Loucy (cell line): ENCODE measurements at regions not wholly inside any gene's neighbourhood (a gene's known extent, or its start where the extent isn't known, plus 50 kb on each side); places are given as distances from the start of the nearest gene placed in this dataset.

ENCODE experiments used
- H2AFZ ChIP-seq: fragments of 200-600 bp; sonication (generic); 2 replicates; pipeline ENCODE4 v1.6.0; 2016; ENCODE audit warnings: antibody characterized with exemption, mild to moderate bottlenecking, low read length, moderate library complexity
- H3F3A ChIP-seq: fragments of 200-600 bp; 2 replicates; pipeline ENCODE4 v1.6.0; 2016; ENCODE audit warnings: antibody characterized with exemption, low read depth, mild to moderate bottlenecking
- H3K27me3 ChIP-seq: fragments of 200-600 bp; sonication (generic); 2 replicates; pipeline ENCODE4 v1.6.1; 2014; ENCODE audit warnings: low read length, mild to moderate bottlenecking; ENCODE audit not compliant: insufficient read depth, poor library complexity, severe bottlenecking
- H3K36me3 ChIP-seq: fragments of 200-600 bp; sonication (generic); 2 replicates; pipeline ENCODE4 v1.6.1; 2016; ENCODE audit warnings: low read length; ENCODE audit not compliant: insufficient read depth
- H3K4me1 ChIP-seq: fragments of 200-600 bp; sonication (generic); 2 replicates; pipeline ENCODE4 v1.5.1; 2014; ENCODE audit warnings: low read length, mild to moderate bottlenecking; ENCODE audit not compliant: insufficient read depth, poor library complexity, severe bottlenecking
- H3K4me2 ChIP-seq: fragments of 200-600 bp; sonication (generic); 2 replicates; pipeline ENCODE4 v1.6.0; 2014; ENCODE audit warnings: antibody characterized with exemption, low read length, low read depth, mild to moderate bottlenecking; ENCODE audit not compliant: poor library complexity, severe bottlenecking
- H3K4me3 ChIP-seq: fragments of 200-600 bp; sonication (generic); 2 replicates; pipeline ENCODE4 v1.5.1; 2014; ENCODE audit warnings: low read length, mild to moderate bottlenecking, mixed read lengths; ENCODE audit not compliant: poor library complexity, severe bottlenecking
- H3K79me2 ChIP-seq: fragments of 200-600 bp; sonication (generic); 2 replicates; pipeline ENCODE4 v1.6.1; 2014; ENCODE audit warnings: low read length; ENCODE audit not compliant: insufficient read depth
- H3K9ac ChIP-seq: fragments of 200-600 bp; sonication (generic); 2 replicates; pipeline ENCODE4 v1.6.0; 2014; ENCODE audit warnings: mild to moderate bottlenecking, low read depth, low read length, moderate library complexity; ENCODE audit not compliant: poor library complexity, severe bottlenecking
- H3K9me2 ChIP-seq: fragments of 200-600 bp; sonication (generic); replicated peaks from 2 replicates; pipeline ENCODE4 v1.6.1; 2016; ENCODE audit warnings: low read depth, low read length, mixed read lengths
- H3K9me3 ChIP-seq: fragments of 200-600 bp; sonication (generic); 2 replicates; pipeline ENCODE4 v1.6.1; 2014; ENCODE audit warnings: mild to moderate bottlenecking, antibody characterized with exemption, low read length, low read depth; ENCODE audit not compliant: insufficient read depth
- H4K20me1 ChIP-seq: fragments of 200-600 bp; sonication (generic); 2 replicates; pipeline ENCODE4 v1.6.0; 2014; ENCODE audit warnings: antibody characterized with exemption, low read length, mild to moderate bottlenecking; ENCODE audit not compliant: insufficient read depth, poor library complexity, severe bottlenecking
- CTCF ChIP-seq: fragments of 200-600 bp; sonication (generic); conservative IDR thresholded peaks from 2 replicates; pipeline ENCODE4 v1.5.1; 2014; ENCODE audit warnings: mild to moderate bottlenecking, antibody characterized with exemption, low read length
- EZH2phosphoT487 ChIP-seq: fragments of 200-600 bp; IDR thresholded peaks from 2 replicates; pipeline ENCODE4 v1.6.1; 2018; ENCODE audit warnings: antibody characterized with exemption, mild to moderate bottlenecking, moderate library complexity, borderline replicate concordance

- Histone ChIP-seq H3K9me3 (peaks cover 10% of the 10 kb centered on the region; the same call in 1 of the 2 replicates), H3K4me2 (no peak overlapping the region), H3K9ac (no peak overlapping the region), H3K9me2 (no peaks in the 10 kb centered on the region), H2AFZ (no peak overlapping the region), H3K4me3 (no peak overlapping the region), H4K20me1 (no peaks in the 10 kb centered on the region), H3K36me3 (no peaks in the 10 kb centered on the region), H3K27me3 (no peaks in the 10 kb centered on the region), H3F3A (no peaks in the 10 kb centered on the region), H3K79me2 (no peaks in the 10 kb centered on the region), H3K4me1 (peaks cover 12% of the 10 kb centered on the region)
- TF ChIP-seq CTCF, result no peak
- TF ChIP-seq EZH2phosphoT487, result no peak
Observed at GRCh38 chr5:32854473-32854872, 143.4 kb downstream of the NPR3 start.

- Histone ChIP-seq H3F3A (no peaks in the 10 kb centered on the region), H3K4me2 (no peak overlapping the region), H3K9me2 (no peaks in the 10 kb centered on the region), H2AFZ (no peak overlapping the region), H3K27me3 (no peaks in the 10 kb centered on the region), H3K4me3 (no peak overlapping the region), H3K4me1 (no peaks in the 10 kb centered on the region), H3K36me3 (no peaks in the 10 kb centered on the region), H3K9ac (no peak overlapping the region), H3K79me2 (no peaks in the 10 kb centered on the region), H4K20me1 (no peaks in the 10 kb centered on the region), H3K9me3 (peaks cover 10% of the 10 kb centered on the region; the same call in 1 of the 2 replicates)
- no peak for TF ChIP-seq EZH2phosphoT487
- no peak for TF ChIP-seq CTCF
Observed at GRCh38 chr5:32859211-32859641, 148.1 kb downstream of the NPR3 start.

GRCh38 chr5:32865475-32865874 lies 154.4 kb downstream of the NPR3 start:
- Histone ChIP-seq H3K9me2 (no peaks in the 10 kb centered on the region), H3K36me3 (no peaks in the 10 kb centered on the region), H3F3A (no peaks in the 10 kb centered on the region), H2AFZ (no peak overlapping the region), H3K4me3 (no peak overlapping the region), H4K20me1 (no peaks in the 10 kb centered on the region), H3K9me3 (no peaks in the 10 kb centered on the region), H3K27me3 (no peaks in the 10 kb centered on the region), H3K79me2 (no peaks in the 10 kb centered on the region), H3K4me1 (no peaks in the 10 kb centered on the region), H3K4me2 (no peak overlapping the region), H3K9ac (no peak overlapping the region)
- TF ChIP-seq EZH2phosphoT487, result no peak

GRCh38 chr5:32866138-32866537 lies 155.0 kb downstream of the NPR3 start:
- Histone ChIP-seq H3K9me3 (no peaks in the 10 kb centered on the region), H3K4me3 (no peak overlapping the region)

More at GRCh38 chr5:32866138-32866537, 155.0 kb downstream of the NPR3 start:
- Histone ChIP-seq H3K36me3 (no peaks in the 10 kb centered on the region), H3F3A (no peaks in the 10 kb centered on the region), H3K27me3 (no peaks in the 10 kb centered on the region), H3K4me1 (no peaks in the 10 kb centered on the region), H3K9ac (no peak overlapping the region), H3K79me2 (no peaks in the 10 kb centered on the region), H3K9me2 (no peaks in the 10 kb centered on the region), H2AFZ (no peak overlapping the region), H4K20me1 (no peaks in the 10 kb centered on the region), H3K4me2 (no peak overlapping the region)
- TF ChIP-seq CTCF (no peak), EZH2phosphoT487 (no peak)
